Stomach (tissue), 4 donors: ENCODE measurements at regions not wholly inside any gene's neighbourhood (a gene's known extent, or its start where the extent isn't known, plus 50 kb on each side); places are given as distances from the start of the nearest gene placed in this dataset.

Experiments used
- EP300 ChIP-seq: sonication (generic); formaldehyde crosslinking; IDR thresholded peaks from one replicate; pipeline ENCODE4 v1.6.1; 2017; ENCODE audit warnings: antibody characterized with exemption
- POLR2A ChIP-seq, 4 donors: fragments of 450-650 bp; IDR thresholded peaks; one replicate each; pipeline ENCODE4 v1.6.1; 2016; ENCODE audit warnings: antibody characterized with exemption in 4 of 4, control low read depth in 2 of 4, mild to moderate bottlenecking in 1 of 4, moderate library complexity in 1 of 4
- POLR2AphosphoS5 ChIP-seq, 3 donors: sonication (generic); formaldehyde crosslinking; IDR thresholded peaks; one replicate each; pipeline ENCODE4 v1.6.1; 2016; ENCODE audit warnings: antibody characterized with exemption in 3 of 3
- TF ChIP-seq, protein P1 (sequence below), 7 experiments: fragments of 450-650 bp in 4 of 7; fragments of 200-600 bp in 3 of 7; sonication (generic) in 3 of 7; IDR thresholded peaks; one replicate each; pipeline ENCODE4 v1.5.1; 2016 to 2019; ENCODE audit warnings: antibody characterized with exemption in 7 of 7, control low read depth in 2 of 7, mild to moderate bottlenecking in 1 of 7

DNA sequence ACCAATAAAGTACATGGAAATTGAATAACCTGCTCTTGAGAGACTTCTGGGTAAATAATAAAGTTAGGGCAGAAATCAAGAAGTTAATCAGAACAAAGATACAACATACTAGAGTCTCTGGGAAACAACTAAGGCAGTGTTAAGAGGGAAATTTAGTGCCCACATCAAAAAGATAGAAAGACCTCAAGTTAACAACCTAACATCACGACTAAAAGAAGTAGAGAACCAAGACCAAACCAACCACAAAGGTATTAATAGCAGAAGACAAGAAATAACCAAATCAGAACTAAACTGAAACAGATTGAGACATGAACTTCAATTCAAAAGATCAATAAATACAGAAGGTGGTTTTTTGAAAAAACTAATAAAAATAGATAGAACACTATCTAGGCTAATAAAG lies 140.7 kb downstream of the JRKL start:
- TF ChIP-seq, protein P1, sequence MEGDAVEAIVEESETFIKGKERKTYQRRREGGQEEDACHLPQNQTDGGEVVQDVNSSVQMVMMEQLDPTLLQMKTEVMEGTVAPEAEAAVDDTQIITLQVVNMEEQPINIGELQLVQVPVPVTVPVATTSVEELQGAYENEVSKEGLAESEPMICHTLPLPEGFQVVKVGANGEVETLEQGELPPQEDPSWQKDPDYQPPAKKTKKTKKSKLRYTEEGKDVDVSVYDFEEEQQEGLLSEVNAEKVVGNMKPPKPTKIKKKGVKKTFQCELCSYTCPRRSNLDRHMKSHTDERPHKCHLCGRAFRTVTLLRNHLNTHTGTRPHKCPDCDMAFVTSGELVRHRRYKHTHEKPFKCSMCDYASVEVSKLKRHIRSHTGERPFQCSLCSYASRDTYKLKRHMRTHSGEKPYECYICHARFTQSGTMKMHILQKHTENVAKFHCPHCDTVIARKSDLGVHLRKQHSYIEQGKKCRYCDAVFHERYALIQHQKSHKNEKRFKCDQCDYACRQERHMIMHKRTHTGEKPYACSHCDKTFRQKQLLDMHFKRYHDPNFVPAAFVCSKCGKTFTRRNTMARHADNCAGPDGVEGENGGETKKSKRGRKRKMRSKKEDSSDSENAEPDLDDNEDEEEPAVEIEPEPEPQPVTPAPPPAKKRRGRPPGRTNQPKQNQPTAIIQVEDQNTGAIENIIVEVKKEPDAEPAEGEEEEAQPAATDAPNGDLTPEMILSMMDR (IDR thresholded peaks at IDR 0.05) = no peak
- TF ChIP-seq EP300 (no peak), POLR2A (IDR thresholded peaks at IDR 0.05) (no peak), POLR2AphosphoS5 (IDR thresholded peaks at IDR 0.05) (no peak)
